ENCODE measurements at regions not wholly inside any gene's neighbourhood (a gene's known extent, or its start where the extent isn't known, plus 50 kb on each side); places are given as distances from the start of the nearest gene placed in this dataset.

GRCh38 chr11:112719736-112720525 is 241.3 kb upstream of the NCAM1 start:
- no peak for DNase-seq

GRCh38 chr11:112722148-112722547 is 239.1 kb upstream of the NCAM1 start:
- DNase-seq, result no peak

GRCh38 chr11:112722876-112723275 is 238.3 kb upstream of the NCAM1 start:
- no peak for DNase-seq

GRCh38 chr11:112723676-112724495 is 237.3 kb upstream of the NCAM1 start:
- DNase-seq, result no peak

- no peak for DNase-seq
These were observed 236.8 kb upstream of the NCAM1 start for GRCh38 chr11:112724496-112724790.

GRCh38 chr11:112725636-112726035 is 235.6 kb upstream of the NCAM1 start:
- no peak for DNase-seq

GRCh38 chr11:112727341-112727841 is 233.8 kb upstream of the NCAM1 start:
- DNase-seq, result no peak

GRCh38 chr11:112728288-112728687 is 232.9 kb upstream of the NCAM1 start:
- DNase-seq, result no peak

- DNase-seq, result no peak
These were observed 232.5 kb upstream of the NCAM1 start for GRCh38 chr11:112728716-112729115.

GRCh38 chr11:112730591-112730990 is 230.6 kb upstream of the NCAM1 start:
- DNase-seq, result no peak

GRCh38 chr11:112731538-112731937 is 229.7 kb upstream of the NCAM1 start:
- DNase-seq, result no peak

- DNase-seq, result no peak
These were observed 229.2 kb upstream of the NCAM1 start for GRCh38 chr11:112732031-112732430.

GRCh38 chr11:112734207-112734606 is 227.0 kb upstream of the NCAM1 start:
- peak; percentile 55 for DNase-seq

- DNase-seq, result no peak
These were observed 225.8 kb upstream of the NCAM1 start for GRCh38 chr11:112735470-112735869.

- DNase-seq, result no peak
These were observed 217.2 kb upstream of the NCAM1 start for GRCh38 chr11:112744041-112744440.

GRCh38 chr11:112745973-112746372 is 215.2 kb upstream of the NCAM1 start:
- no peak for DNase-seq

- no peak for DNase-seq
These were observed 213.0 kb upstream of the NCAM1 start for GRCh38 chr11:112748252-112748651.

- DNase-seq, result no peak
These were observed 212.3 kb upstream of the NCAM1 start for GRCh38 chr11:112748713-112749543.

GRCh38 chr11:112751329-112751728 is 209.9 kb upstream of the NCAM1 start:
- no peak for DNase-seq

- no peak for DNase-seq
These were observed 209.4 kb upstream of the NCAM1 start for GRCh38 chr11:112751772-112752171.

GRCh38 chr11:112752563-112752962 is 208.7 kb upstream of the NCAM1 start:
- no peak for DNase-seq

- DNase-seq, result no peak
These were observed 207.5 kb upstream of the NCAM1 start for GRCh38 chr11:112753706-112754105.

GRCh38 chr11:112759418-112759817 is 201.8 kb upstream of the NCAM1 start:
- no peak for DNase-seq

Measured in fibroblast of skin of back (primary cell).